HepG2 (cell line): ENCODE measurements at regions not wholly inside any gene's neighbourhood (a gene's known extent, or its start where the extent isn't known, plus 50 kb on each side); places are given as distances from the start of the nearest gene placed in this dataset.

Experiments
- ATAC-seq: fragments of 200-7000 bp; cut with Tn5 transposase; 3 replicates; pipeline ENCODE4 v1.9.1; 2020; ENCODE audit warnings: mild to moderate bottlenecking, moderate library complexity
- BruUV-seq: library from RNA; stranded (reverse); fragments of 400-500 nt; replicated peaks from 2 replicates; lab custom pipeline; 2021; lab: Mats Ljungman, UMichigan
- CTCF ChIA-PET: fragments of 300-600 bp; formaldehyde crosslinking; extraction: SDS; loops from one replicate; lab custom pipeline; 2021; ENCODE audit warnings: low total read pairs, inconsistent platforms, low intra/inter-chr PET ratio; lab: Yijun Ruan, JAX
- POLR2A ChIA-PET: fragments of 350-600 bp; sonication (Branson Sonifier 250); formaldehyde crosslinking; loops from one replicate; lab custom pipeline; 2020; ENCODE audit warnings: antibody characterized with exemption, inconsistent platforms; lab: Yijun Ruan, JAX
- DNase-seq: peaks from one replicate; pipeline ENCODE4 v3.0.0-alpha.2; 2015; ENCODE audit warnings: low spot score
- FAIRE-seq: peaks from 3 replicates; lab custom pipeline; 2011; peaks lifted over from hg19 to GRCh38; lab: Jason Lieb, UNC
- H2AFZ ChIP-seq: one replicate; pipeline ENCODE4 v1.6.1; 2011; ENCODE audit warnings: low read length, inconsistent platforms
- H3K27ac ChIP-seq: fragments of 300-600 bp; 3 replicates; pipeline ENCODE4 v1.8.0; 2011; ENCODE audit warnings: mixed run types, mild to moderate bottlenecking, mixed read lengths, low read length, inconsistent platforms; ENCODE audit not compliant: insufficient read depth; ENCODE audit errors: extremely low read length
- H3K27me3 ChIP-seq, 2 experiments: fragments of 200-600 bp in 1 of 2; 2 replicates in 1 of 2; 3 replicates in 1 of 2; pipeline versions ENCODE4 v1.6.0 to v1.8.0; 2011; ENCODE audit warnings: low read length in 2 of 2, mild to moderate bottlenecking in 2 of 2, moderate library complexity in 2 of 2, inconsistent platforms in 1 of 2; ENCODE audit not compliant: insufficient read depth in 2 of 2, control insufficient read depth in 1 of 2
- H3K36me3 ChIP-seq, 2 experiments: fragments of 200-600 bp in 1 of 2; replicated peaks in 1 of 2; 2 replicates in 1 of 2; 3 replicates in 1 of 2; pipeline versions ENCODE4 v1.5.1 to v1.8.0; 2011; ENCODE audit warnings: low read length in 2 of 2, inconsistent platforms in 1 of 2; ENCODE audit not compliant: insufficient read depth in 2 of 2, control insufficient read depth in 1 of 2
- H3K4me1 ChIP-seq: 2 replicates; pipeline ENCODE4 v1.5.1; 2012; ENCODE audit warnings: low read length, inconsistent platforms; ENCODE audit not compliant: insufficient read depth
- H3K4me2 ChIP-seq: 2 replicates; pipeline ENCODE4 v1.6.0; 2011; ENCODE audit warnings: low read depth, low read length, inconsistent platforms
- H3K4me3 ChIP-seq, 3 experiments: fragments of 200-600 bp in 1 of 3; sonication (generic), shearing (Covaris generic) in 1 of 3; replicated peaks in 1 of 3; 2 replicates each; pipeline ENCODE4 v1.5.1; 2011 to 2016; ENCODE audit warnings: low read length in 3 of 3, inconsistent platforms in 2 of 3, low read depth in 2 of 3, mild to moderate bottlenecking in 2 of 3, control low read depth in 1 of 3, mixed read lengths in 1 of 3; ENCODE audit not compliant: insufficient read depth in 1 of 3
- H3K79me2 ChIP-seq: one replicate; pipeline ENCODE4 v1.6.1; 2011; ENCODE audit warnings: low read length, inconsistent platforms; ENCODE audit not compliant: insufficient read depth
- H3K9ac ChIP-seq: 2 replicates; pipeline ENCODE4 v1.6.0; 2011; ENCODE audit warnings: mild to moderate bottlenecking, low read depth, low read length, inconsistent platforms; ENCODE audit not compliant: insufficient read depth
- H3K9me3 ChIP-seq: 2 replicates; pipeline ENCODE4 v1.5.1; 2012; ENCODE audit warnings: mild to moderate bottlenecking, low read length
- H4K20me1 ChIP-seq: 2 replicates; pipeline ENCODE4 v1.6.0; 2011; ENCODE audit warnings: inconsistent platforms, mild to moderate bottlenecking, low read length, moderate library complexity; ENCODE audit not compliant: insufficient read depth
- GMEB1 ChIP-seq: sonication (generic); formaldehyde crosslinking; IDR thresholded peaks from 2 replicates; pipeline ENCODE4 v1.5.1; 2020; ENCODE audit warnings: missing genetic modification reagents, mild to moderate bottlenecking, borderline replicate concordance
- HIC2 ChIP-seq: sonication (generic); formaldehyde crosslinking; IDR thresholded peaks from 2 replicates; pipeline ENCODE4 v1.9.0; 2022; ENCODE audit warnings: low read depth, missing genetic modification reagents
- IRF1 ChIP-seq: sonication (generic); formaldehyde crosslinking; IDR thresholded peaks from 2 replicates; pipeline ENCODE4 v1.4.0; 2020; ENCODE audit warnings: low read depth, mild to moderate bottlenecking, missing genetic modification reagents
- KMT2A ChIP-seq: sonication (generic); formaldehyde crosslinking; IDR thresholded peaks from 2 replicates; pipeline ENCODE4 v1.4.0; 2020; ENCODE audit warnings: missing genetic modification reagents
- NBN ChIP-seq: fragments of 450-650 bp; conservative IDR thresholded peaks from 2 replicates; pipeline ENCODE4 v1.6.1; 2017
- NCOA1 ChIP-seq: sonication (generic); formaldehyde crosslinking; IDR thresholded peaks from 2 replicates; pipeline ENCODE4 v1.9.0; 2021; ENCODE audit warnings: missing genetic modification reagents
- WGBS: methylation state at CpG from one replicate; pipeline ENCODE4 v1.1.6; 2017; ENCODE audit warnings: low lambda C conversion rate; 5-methylcytosine and 5-hydroxymethylcytosine counted together
- in situ Hi-C: cut with HindIII; loops from 2 replicates; pipeline ENCODE4 v1.10.0; 2017; ENCODE audit warnings: low pct_unique_long_range_greater_than_20kb; ENCODE audit not compliant: extremely low pct_ligation_motif_present
- intact Hi-C: fragments of 100-400 bp; cut with micrococcal nuclease; formaldehyde crosslinking; loops from one replicate; pipeline ENCODE4 v1.10.0; 2022; ENCODE audit not compliant: unreplicated experiment

GRCh38 chr3:157763644-157764043 is 260.4 kb upstream of the VEPH1 start:
- no peak overlapping the region for H3K27ac ChIP-seq
- POLR2A ChIA-PET: no interaction called here
- TF ChIP-seq NCOA1 (CRISPR knock-in tag) (no peak), IRF1 (CRISPR knock-in tag) (no peak), HIC2 (CRISPR knock-in tag) (no peak)
- TF ChIP-seq, all 625 proteins: peak for 0
- intact Hi-C loops (no loop called here), in situ Hi-C loops (no loop called here)
- ATAC-seq (no peak), FAIRE-seq (no peak), DNase-seq (no peak)
- Histone ChIP-seq H3K79me2 (no peaks in the 10 kb centered on the region), H3K4me1 (no peaks in the 10 kb centered on the region), H3K9ac (no peak overlapping the region), H3K4me2 (no peak overlapping the region), H3K36me3 (no peaks in the 10 kb centered on the region), H3K9me3 (no peaks in the 10 kb centered on the region), H3K27me3 (no peaks in the 10 kb centered on the region; a peak in 1 of 5 replicates), H3K4me3 (no peak overlapping the region), H4K20me1 (no peaks in the 10 kb centered on the region), H2AFZ (no peak overlapping the region)
- BruUV-seq: no TSS peak
- CTCF ChIA-PET: no interaction called here

GRCh38 chr3:157759311-157759710 is 256.1 kb upstream of the VEPH1 start:
- CTCF ChIA-PET: no interaction called here

More at GRCh38 chr3:157759311-157759710, 256.1 kb upstream of the VEPH1 start:
- ATAC-seq (no peak), DNase-seq (no peak), FAIRE-seq (no peak)
- intact Hi-C loops: no loop called here
- BruUV-seq: no TSS peak
- H3K9me3 ChIP-seq: no peaks in the 10 kb centered on the region
- no peak for TF ChIP-seq KMT2A (CRISPR knock-in tag)
- no peak for TF ChIP-seq NBN
- TF ChIP-seq GMEB1: no peak
- H2AFZ ChIP-seq: no peak overlapping the region
- no peaks in the 10 kb centered on the region for H3K36me3 ChIP-seq
- no peak overlapping the region for H3K4me3 ChIP-seq
- H3K27ac ChIP-seq: no peak overlapping the region
- H4K20me1 ChIP-seq: no peaks in the 10 kb centered on the region
- no peak overlapping the region for H3K9ac ChIP-seq
- POLR2A ChIA-PET: no interaction called here
- 9% methylated on average over 4 of the region's 4 CpGs for WGBS
- peaks cover 0 to 12% of the 10 kb centered on the region in 2 experiments; a peak in 3 of 5 replicates for H3K27me3 ChIP-seq
- H3K4me2 ChIP-seq: no peak overlapping the region
- in situ Hi-C loops: no loop called here
- no peaks in the 10 kb centered on the region for H3K4me1 ChIP-seq
- H3K79me2 ChIP-seq: no peaks in the 10 kb centered on the region
